HG03442 (cell line): ENCODE measurements at regions not wholly inside any gene's neighbourhood (a gene's known extent, or its start where the extent isn't known, plus 50 kb on each side); places are given as distances from the start of the nearest gene placed in this dataset.
"Not testable (repeated sequence)": the region's sequence is repeated elsewhere in the genome, so short reads cannot be mapped to it uniquely, and the experiment has no call there.

Experiments used
- ATAC-seq: cut with Tn5 transposase; IDR thresholded peaks from one replicate; pipeline ENCODE4 v1.9.1; 2021; ENCODE audit warnings: mild to moderate bottlenecking, moderate library complexity; ENCODE audit not compliant: unreplicated experiment

DNA sequence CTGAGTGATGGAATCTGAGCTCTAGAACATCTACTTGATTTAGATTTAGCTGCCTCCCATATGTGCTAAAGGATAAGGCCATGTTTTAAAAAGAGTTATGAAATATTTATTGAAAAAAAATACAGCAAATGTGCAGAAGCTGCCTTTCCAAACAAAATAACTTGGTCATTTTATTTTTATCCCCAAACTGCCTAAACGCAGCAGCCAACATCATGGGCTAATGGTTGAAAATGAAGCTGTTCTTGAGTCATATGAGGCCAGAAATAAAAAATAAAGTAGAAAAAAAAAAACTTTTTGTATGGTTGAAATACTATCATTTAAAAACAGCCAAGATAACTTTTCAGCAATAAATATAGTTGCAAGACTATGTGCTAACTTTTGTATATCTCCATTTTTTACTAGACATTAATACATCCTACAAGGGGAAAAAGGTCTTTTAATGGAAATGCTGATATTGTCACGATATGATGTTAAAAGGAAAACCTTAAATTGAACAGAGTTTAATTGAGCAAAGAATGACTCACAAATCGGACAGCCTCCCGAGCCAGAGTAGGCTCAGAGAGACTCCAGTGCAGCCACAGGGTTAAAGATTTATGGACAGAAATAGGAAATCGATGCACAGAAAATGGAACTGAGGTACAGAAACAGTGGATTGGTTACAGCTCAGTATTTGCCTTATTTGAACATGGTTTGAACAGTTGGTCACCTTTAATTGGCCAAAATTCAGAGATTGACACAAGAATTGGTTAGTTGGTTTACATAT, 305.8 kb downstream of the MDFIC start:
- no peak for ATAC-seq

GRCh38 chr7:115226410-115226809, 304.5 kb downstream of the MDFIC start:
- ATAC-seq = no peak

GRCh38 chr7:115224922-115225321, 303.0 kb downstream of the MDFIC start:
- no peak for ATAC-seq

DNA sequence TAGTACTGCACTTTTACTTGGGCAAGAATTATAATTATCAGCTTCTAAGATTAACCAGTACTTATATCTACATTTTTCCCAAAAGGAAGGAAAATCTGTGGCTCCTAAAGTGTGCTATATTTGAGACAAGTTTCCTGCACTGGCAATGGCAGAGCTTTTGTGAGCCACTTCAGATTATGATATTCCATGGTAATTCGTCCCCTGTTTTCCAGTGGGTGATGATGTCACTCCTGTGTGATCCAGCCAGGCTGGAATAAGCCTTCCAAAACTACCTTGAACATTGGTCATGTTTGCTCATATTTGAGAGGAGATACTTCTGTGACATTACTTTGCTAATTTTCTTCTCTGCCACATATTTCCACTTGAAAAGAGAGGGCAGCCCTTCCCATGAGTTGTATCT, 302.1 kb downstream of the MDFIC start:
- no peak for ATAC-seq

DNA sequence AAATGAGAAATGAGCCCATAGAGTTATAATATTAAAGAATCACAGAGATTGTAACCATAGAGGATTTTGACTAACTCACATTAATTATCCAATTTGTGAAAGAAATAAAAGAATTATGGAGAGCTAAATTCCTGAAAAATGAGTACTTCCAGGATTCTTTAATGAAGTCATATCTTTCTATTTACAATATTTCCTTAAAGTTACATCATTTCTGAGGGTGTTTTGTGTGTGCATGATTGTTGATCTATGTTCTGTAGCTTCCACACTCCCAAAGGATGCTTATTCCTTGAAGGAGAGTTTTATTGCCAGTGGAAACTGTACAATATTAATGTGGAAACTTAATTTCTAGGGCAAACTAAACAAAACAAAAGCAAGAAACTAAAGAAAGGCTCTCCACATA, 299.6 kb downstream of the MDFIC start:
- ATAC-seq = no peak

DNA sequence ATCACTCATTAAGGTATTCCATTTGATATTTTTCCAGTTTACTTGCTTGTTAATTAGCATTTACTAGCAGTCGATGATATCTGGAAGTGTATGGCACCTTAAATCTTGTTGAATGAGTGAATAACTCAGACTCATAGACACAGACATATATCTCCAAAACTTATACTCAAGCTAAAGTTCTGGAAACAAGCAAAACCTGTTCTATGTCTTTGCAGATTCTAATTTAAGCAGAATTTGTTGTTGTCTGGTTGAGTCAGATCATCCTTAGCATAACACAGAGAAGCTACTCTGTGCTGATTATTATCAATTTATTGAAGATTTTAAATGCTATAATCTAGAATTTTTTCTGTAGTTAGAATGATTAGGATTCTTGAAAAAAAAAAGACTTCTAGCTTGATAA, 296.2 kb downstream of the MDFIC start:
- no peak for ATAC-seq

GRCh38 chr7:115217373-115217772, 295.5 kb downstream of the MDFIC start:
- ATAC-seq = no peak

GRCh38 chr7:115216652-115217051, 294.8 kb downstream of the MDFIC start:
- ATAC-seq = no peak

GRCh38 chr7:115211171-115211570, 289.3 kb downstream of the MDFIC start:
- no peak for ATAC-seq

DNA sequence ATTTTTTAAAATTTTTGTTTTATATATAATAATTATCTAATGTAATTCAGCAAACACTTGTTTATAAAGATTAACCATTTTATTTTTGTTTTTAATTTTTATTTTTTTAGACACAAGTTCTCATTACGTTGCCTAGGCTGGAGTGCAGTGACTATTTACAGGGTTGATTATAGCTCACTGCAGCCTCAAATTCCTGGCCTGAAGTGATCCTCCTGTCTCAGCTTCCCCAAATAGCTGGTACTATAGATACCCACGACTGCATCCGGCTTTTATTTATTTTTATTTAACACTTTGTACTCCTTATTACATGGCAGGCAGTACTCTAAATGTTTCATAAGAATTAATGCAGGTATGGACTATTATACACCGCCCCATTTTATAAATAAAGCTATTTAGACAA, 288.7 kb downstream of the MDFIC start:
- no peak for ATAC-seq

GRCh38 chr7:115208710-115209560, 287.0 kb downstream of the MDFIC start:
- ATAC-seq = no peak

DNA sequence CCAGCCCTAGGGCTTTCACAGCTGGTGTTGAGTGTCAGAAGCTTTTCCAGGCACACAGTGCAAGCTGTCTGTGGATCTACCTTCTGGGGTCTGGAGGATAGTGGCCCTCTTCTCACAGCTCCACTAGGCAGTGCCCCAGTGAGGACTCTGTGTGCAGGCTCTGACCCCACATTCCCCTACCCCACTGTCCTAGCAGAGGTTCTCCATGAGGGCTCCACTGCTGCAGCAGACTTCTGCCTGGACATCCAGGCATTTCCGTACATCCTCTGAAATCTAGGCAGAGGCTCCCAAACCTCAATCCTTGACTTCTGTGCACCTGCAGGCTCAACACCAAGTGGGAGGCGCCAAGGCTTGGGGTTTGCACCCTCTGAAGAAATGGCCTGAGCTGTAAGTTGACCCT, 284.5 kb downstream of the MDFIC start:
- ATAC-seq = not testable (repeated sequence)

DNA sequence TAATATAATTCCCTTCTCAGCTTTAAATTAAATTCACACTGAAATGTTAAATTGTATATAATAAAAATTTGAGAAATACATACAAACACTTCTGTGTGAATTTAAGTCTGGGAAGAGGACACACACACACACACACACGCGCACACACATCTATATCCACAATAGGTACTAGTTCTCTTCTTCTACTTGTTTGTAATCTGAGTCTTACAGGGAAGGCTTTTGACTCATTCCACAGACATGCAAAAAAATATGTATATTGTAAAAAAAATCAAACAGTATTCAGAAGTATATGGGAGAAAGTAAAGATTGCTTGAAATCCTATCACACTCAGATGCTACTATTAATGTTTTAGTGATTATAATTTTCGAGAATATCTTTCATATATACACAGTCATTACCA, 276.2 kb downstream of the MDFIC start:
- no peak for ATAC-seq

- ATAC-seq = no peak
Observed at GRCh38 chr7:115195208-115195607, 273.3 kb downstream of the MDFIC start.

GRCh38 chr7:115191526-115191925, 269.6 kb downstream of the MDFIC start:
- no peak for ATAC-seq

GRCh38 chr7:115183431-115184057, 261.6 kb downstream of the MDFIC start:
- no peak for ATAC-seq

- no peak for ATAC-seq
Observed at GRCh38 chr7:115178835-115179234, 256.9 kb downstream of the MDFIC start.

DNA sequence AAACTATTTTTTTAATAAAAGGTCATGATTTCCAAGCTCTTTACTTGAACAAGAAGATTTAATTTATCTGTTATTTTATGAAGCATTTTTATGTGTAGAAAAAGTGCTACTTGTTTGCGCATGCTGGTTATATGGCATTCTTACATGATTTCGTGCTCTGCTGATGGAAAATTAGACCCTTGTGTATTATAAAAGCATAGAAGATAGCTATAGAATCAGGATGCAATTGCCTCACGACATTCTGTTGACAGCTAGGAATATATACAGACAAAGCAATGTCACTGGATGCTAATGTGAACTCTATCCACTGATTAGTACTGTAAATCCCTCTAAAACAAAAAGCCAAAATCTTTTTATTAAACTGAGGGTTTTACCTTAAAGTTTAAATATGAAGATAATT, 255.9 kb downstream of the MDFIC start:
- no peak for ATAC-seq

DNA sequence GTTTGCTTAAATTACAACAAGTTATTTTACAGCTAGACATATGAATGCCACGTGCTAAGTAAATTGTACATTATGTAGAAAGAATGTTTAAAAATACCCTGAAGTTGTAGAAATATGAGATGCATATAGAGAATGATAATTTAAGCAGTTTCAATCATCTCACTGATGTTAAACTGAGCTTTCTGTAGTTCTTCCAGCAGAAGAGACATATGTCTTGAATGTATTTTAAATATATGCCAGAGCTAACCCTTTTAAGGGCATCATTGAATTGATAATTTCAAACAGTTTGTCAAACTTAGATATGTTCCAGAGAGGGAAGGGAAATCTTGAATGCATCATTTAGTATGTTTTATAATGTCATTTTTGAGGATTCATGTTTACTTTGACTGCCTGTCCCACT, 255.2 kb downstream of the MDFIC start:
- no peak for ATAC-seq

DNA sequence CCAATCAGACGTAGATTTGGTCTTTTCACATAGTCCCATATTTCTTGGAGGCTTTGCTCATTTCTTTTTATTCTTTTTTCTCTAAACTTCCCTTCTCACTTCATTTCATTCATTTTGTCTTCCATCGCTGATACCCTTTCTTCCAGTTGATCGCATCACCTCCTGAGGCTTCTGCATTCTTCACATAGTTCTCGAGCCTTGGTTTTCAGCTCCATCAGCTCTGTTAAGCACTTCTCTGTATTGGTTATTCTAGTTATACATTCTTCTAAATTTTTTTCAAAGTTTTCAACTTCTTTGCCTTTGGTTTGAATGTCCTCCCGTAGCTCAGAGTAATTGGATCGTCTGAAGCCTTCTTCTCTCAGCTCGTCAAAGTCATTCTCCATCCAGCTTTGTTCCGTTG, 250.5 kb downstream of the MDFIC start:
- not testable (repeated sequence) for ATAC-seq

- no peak for ATAC-seq
Observed at GRCh38 chr7:115153769-115154477, 232.0 kb downstream of the MDFIC start.
